Astrocyte of the cerebellum (primary cell): ENCODE measurements at regions not wholly inside any gene's neighbourhood (a gene's known extent, or its start where the extent isn't known, plus 50 kb on each side); places are given as distances from the start of the nearest gene placed in this dataset.

ENCODE experiments used
- DNase-seq: peaks from one replicate; pipeline ENCODE4 v3.0.0-alpha.2; 2011; ENCODE audit warnings: low read depth
- H3K4me3 ChIP-seq: 2 replicates; pipeline ENCODE4 v1.5.1; 2011; ENCODE audit warnings: mild to moderate bottlenecking, low read depth, low read length, moderate library complexity
- in situ Hi-C: cut with HindIII; loops from 2 replicates; pipeline ENCODE4 v1.10.0; 2017; ENCODE audit warnings: low sequenced_read_pairs
- TF ChIP-seq, protein P1 (sequence below): IDR thresholded peaks from 2 replicates; pipeline ENCODE4 v1.5.1; 2012; ENCODE audit warnings: low read length, low read depth, moderate library complexity, mild to moderate bottlenecking; ENCODE audit errors: missing control alignments

GRCh38 chr11:106397787-106398501, 320.5 kb downstream of the AASDHPPT start:
- TF ChIP-seq, protein P1, sequence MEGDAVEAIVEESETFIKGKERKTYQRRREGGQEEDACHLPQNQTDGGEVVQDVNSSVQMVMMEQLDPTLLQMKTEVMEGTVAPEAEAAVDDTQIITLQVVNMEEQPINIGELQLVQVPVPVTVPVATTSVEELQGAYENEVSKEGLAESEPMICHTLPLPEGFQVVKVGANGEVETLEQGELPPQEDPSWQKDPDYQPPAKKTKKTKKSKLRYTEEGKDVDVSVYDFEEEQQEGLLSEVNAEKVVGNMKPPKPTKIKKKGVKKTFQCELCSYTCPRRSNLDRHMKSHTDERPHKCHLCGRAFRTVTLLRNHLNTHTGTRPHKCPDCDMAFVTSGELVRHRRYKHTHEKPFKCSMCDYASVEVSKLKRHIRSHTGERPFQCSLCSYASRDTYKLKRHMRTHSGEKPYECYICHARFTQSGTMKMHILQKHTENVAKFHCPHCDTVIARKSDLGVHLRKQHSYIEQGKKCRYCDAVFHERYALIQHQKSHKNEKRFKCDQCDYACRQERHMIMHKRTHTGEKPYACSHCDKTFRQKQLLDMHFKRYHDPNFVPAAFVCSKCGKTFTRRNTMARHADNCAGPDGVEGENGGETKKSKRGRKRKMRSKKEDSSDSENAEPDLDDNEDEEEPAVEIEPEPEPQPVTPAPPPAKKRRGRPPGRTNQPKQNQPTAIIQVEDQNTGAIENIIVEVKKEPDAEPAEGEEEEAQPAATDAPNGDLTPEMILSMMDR, result no peak
- in situ Hi-C loops, result loop anchor here (5.0 kb wide), 1 partner anchor 84 kb away; no protein-coding TSS in a partner anchor
- no peak overlapping the region for H3K4me3 ChIP-seq
- DNase-seq, result no peak

- H3K4me3 ChIP-seq, result no peak overlapping the region
- TF ChIP-seq, protein P1, result no peak
- DNase-seq, result no peak
- in situ Hi-C loops, result loop anchor here (5.0 kb wide), 1 partner anchor 84 kb away; no protein-coding TSS in a partner anchor
Observed at GRCh38 chr11:106398502-106399075, 321.1 kb downstream of the AASDHPPT start.

DNA sequence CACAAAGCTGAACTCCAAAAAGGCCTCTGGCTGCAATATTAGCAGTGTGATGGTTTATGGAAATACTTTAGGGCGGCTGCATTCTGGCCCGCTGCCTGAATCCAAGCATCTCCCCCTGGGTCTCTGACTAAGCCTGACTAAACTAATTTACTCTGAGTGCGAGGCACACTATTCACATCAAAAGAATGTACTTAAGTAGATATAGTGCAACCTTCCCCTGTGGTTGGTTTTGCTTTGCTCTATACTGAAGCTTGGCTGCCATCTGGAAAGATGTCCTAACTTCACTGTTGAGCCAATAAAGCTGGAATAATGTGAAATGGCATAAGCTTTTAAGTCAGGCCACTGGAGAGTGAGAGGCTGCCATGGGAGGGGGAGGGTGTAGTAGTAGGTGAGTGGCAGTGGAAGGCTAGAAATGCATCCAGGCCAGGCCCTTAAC, 321.6 kb downstream of the AASDHPPT start:
- TF ChIP-seq, protein P1, result no peak
- peak; percentile 99 for DNase-seq
- no peak overlapping the region for H3K4me3 ChIP-seq
- in situ Hi-C loops, result loop anchor here (5.0 kb wide), 1 partner anchor 83 kb away; no protein-coding TSS in a partner anchor

- H3K4me3 ChIP-seq, result no peak overlapping the region
- in situ Hi-C loops, result loop anchor here (5.0 kb wide), 1 partner anchor 83 kb away; no protein-coding TSS in a partner anchor
- TF ChIP-seq, protein P1, result no peak
- no peak for DNase-seq
Observed at GRCh38 chr11:106399624-106400023, 322.2 kb downstream of the AASDHPPT start.

DNA sequence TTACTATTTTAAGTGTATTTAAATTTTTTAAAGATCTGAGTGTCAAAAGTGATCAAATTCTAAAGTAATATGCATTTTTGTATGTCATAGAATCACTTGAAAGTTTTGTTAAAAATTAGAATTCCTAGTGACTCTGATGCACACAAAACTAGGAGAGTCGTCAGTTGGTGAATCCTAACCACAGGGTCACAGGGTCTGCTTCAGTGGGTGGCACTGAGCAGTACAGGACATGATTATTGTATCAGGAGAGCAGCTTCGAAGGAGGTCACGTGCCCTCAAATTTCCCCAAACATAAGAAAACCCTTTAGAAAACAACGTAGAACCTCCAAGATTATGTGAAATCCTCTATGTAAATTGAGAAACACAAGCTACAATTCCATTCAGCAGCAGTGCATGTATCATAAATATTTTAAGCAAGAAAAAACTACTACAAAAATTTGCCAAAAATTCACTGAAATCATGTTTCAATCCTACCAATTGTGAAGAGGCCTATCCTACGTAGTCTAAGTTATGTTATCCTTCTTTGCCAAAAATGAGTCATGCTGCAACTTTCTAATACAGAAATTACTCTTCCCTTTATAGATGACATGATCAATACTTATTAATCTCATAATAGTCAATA, 323.6 kb downstream of the AASDHPPT start:
- TF ChIP-seq, protein P1, result no peak

GRCh38 chr11:106403751-106404150, 326.3 kb downstream of the AASDHPPT start:
- TF ChIP-seq, protein P1, result no peak
- in situ Hi-C loops, result no loop called here
- H3K4me3 ChIP-seq, result no peak overlapping the region
- DNase-seq, result no peak

More for the DNA sequence above, 323.6 kb downstream of the AASDHPPT start:
- in situ Hi-C loops, result no loop called here
- H3K4me3 ChIP-seq, result no peak overlapping the region
- DNase-seq, result no peak
